NCI-H748 (cell line): ENCODE measurements at regions not wholly inside any gene's neighbourhood (a gene's known extent, or its start where the extent isn't known, plus 50 kb on each side); places are given as distances from the start of the nearest gene placed in this dataset.

Source experiments
- DNase-seq: peaks from one replicate; lab custom pipeline; 2025; ENCODE audit not compliant: unreplicated experiment; lab: John Stamatoyannopoulos, UW

- DNase-seq: no peak
Observed at GRCh38 chr7:112886208-112886607, 96.0 kb upstream of the TMEM168 start.

DNA sequence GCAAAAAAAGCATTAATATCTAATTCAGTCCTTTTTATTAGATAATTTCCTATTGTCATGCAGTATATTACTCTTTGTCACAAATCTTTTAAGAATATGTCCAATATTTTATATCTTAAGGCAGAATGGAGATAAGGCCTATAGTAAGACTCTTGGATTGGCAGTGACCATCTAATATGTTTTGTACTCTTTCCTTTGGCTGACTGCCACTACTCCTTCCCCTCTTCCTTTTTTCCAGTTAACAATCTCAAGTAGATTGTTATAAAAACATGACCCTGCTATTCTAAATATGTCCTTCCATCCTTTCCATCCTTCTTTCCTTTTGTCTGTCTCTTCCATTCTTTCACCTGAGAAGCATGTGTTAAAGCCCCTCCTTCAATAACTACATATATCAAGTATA is 92.8 kb upstream of the TMEM168 start:
- no peak for DNase-seq

DNA sequence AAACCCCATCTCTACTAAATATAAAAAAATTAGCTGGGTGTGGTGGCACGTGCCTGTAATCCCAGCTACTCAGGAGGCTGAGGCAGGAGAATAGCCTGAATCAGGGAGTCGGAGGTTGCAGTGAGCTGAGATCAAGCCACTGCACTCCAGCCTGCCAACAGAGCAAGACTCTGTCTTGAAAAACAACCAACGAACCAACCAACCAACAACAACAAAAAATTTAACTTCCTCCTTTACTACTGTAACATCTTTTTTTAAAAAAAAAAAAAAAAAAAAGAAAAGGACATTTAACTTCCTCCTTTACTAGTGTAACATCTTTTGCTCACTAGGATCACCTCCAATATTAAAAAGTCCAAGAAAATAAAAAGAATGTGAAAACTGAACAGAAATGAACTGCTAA is 92.3 kb upstream of the TMEM168 start:
- no peak for DNase-seq

DNA sequence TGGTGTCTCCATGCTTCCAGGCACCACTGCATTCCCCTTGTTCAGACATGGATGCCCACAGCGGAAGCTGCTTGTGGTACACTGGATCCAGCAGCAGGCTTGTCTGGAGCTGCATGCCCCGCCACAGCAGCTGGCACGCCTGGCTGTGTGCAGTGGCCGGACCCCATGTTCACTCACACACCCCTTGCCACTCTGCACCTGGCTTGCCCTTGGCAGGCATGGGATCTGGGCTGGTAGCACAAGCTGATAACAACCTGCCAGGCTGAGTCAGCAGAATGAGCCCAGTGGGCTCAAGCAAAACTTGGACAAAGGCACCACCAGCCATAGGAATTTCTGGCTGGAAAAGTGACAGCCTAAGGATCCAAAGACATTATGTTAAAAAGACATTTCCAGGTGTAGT is 91.8 kb upstream of the TMEM168 start:
- no peak for DNase-seq

DNA sequence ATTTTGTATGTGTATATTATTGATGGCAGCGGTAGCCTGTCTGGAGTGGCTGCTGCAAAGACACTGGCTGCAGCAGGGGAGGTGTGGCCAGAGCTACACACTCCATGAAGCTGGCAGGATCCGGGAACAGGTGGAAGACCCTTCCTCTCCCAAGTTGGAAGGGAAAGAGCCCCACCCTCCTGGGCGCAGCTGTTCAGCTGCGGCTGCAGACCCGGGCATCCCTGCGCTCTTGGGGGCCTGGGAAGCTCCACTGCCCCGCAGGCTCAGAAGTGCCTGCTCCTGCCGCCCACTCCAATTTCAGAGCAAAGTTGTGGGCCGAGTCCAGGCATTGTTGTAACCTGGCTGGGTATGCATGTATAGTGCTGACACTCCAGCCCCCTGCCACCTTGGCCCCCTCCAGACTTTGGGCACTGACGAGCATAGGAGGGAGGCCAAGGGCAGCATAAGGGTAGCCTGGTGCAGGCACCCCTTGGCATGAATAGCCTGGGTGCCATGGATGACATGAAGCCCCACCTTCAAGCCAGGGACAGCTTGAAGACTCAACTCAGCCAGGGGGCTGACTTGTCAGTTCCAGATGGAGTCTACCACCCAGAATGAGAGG is 90.7 kb upstream of the TMEM168 start:
- DNase-seq: no peak

DNA sequence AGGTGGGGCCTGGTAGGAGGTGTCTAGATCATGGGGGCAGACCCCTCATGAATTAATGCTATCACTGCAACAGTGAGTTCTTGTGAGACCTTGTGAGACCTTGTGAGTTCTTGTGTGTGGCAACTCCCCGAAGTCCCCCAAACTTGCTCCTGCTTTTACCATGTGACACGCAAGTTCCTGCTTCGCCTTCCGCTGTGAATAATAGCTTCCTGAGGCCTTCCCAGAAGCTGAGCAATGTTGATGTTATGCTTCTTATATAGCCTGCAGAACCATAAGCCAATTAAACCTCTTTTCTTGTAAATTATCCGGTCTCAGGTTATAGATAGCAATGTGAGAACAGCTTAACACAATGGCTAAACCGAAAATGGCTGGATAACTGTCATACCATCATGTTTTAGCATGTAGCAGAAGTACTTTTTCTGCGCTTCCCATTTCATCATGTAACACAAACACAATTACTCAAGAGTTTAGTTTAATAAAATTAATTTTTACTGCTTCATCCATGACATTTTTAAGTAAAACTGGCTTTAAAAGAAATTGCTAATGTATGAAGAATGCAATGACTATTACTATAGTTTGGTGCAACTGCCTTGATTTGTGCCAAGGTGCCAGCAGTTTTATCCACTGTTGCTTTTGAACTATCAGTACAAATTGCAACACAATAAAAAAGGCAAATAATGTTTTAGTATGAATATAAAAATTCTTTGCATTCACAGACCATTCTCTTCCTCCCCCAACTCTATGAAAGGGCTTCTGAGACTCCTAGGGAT is 87.7 kb upstream of the TMEM168 start:
- DNase-seq: no peak

GRCh38 chr7:112876877-112877276 is 86.7 kb upstream of the TMEM168 start:
- DNase-seq: no peak

DNA sequence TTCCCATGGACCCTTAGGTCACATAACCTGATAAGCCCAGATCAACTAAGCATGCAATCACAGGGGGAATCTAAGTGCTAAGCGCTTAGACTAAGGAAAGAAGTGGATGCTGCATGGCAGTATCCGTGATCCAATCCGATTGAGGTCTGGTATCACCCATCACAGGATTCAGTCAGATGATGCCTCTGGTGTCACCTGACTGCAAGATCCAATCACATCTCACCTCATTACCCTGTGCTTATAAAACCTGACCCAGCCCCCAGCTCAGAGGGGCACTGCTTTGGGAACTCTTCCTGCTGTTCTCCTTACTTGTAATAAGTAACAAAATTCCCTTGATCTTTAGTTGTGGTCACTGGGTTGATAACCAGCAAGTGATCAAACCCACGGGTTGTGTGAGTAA is 84.7 kb upstream of the TMEM168 start:
- no peak for DNase-seq

DNA sequence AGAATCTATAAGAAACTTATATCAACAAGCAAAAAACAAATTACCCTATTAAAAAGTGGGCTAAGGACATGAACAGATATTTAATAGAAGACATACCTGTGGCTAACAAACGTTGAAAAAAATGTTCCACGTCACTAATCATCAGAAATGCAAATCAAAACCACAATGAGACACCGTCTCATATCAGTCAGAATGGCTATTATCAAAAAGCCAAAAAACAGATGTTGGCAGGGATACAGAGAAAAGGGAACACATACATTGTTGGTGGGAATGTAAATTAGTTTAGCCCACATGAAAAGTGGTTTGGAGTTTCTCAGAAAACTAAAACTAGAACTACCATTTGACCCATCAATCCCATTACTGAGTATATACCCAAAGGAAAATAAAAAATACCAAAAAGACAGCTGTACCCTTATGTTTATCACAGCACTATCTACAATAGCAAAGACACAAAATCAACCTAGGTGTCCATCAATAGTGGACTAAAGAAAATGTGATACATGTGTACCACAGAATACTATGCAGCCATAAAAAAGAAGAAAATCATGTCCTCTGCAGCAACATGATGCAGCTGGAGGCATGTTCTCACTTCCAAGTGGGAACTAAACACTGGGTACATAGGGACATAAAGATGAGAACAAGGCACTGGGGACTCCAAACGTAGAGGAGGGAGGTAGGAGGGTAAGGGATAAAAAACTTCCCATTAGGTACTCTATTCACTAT is 83.8 kb upstream of the TMEM168 start:
- no peak for DNase-seq

DNA sequence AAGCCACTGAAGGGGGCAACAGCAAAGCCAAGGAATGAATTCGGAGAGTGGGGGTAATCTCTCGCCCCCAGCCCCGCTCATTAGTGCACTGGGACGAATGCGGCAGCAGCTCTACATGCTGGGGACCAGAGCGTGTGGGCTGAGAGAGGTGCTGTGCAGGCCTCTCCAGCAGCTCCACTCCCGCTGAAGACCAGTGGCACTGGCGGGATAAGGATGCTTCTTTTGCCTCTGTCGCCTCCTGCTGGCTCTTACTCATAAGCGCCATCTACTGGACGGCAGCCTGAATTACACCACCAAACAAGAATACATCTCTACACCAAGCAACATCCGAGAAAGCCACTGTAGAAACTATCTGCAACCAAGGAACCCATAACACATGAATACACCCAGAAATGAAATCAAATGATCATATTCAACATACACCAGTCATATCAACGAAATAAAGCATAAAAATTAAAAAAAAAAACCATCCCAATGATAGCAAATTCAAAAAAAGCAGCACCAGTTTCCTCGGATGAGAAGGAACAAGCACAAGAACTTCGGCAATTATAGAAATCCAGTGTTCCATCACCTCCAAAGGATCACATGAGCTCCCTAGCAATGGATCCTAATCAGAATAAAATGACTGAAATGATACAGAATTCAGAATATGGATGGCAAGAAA is 79.0 kb upstream of the TMEM168 start:
- DNase-seq: peak; percentile 55

GRCh38 chr7:112868609-112869008 is 78.4 kb upstream of the TMEM168 start:
- no peak for DNase-seq

DNA sequence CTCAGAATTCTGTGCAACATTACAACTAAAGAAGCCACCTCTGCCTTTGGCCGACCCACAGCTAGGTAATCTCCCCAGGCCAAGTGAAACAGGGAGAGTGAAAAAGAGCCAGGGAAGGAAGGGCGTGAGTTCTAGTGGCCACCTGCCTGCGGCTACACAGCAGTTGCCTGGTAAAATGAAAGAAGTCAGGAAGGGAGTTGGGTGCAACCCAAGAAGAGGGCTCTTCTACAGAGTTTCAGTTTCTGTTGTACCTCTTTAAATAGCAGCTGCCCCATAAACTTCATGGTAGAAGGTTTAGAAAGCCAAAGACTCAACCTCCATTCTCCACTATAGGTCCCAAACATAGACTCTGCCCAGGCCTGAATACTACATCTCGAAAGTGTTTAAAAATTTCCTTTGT is 76.2 kb upstream of the TMEM168 start:
- DNase-seq: no peak

DNA sequence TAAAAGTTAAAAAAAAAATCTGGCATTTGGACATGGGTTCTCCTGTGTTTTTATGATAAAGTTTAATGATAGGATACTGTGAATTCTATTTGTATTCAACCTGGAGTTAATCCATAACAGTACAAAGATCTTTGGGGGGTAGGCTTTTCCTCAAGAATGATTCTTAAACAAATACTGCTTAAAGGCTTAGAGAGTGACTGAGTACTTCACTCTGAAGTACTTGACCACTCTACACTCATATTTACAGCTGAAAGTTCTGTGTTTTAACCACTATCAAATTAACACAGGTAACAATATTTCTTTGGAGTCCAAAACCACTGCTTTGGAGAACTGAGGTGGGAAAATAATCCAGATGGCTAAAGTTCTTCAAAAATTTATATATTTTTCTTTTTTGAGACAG is 74.2 kb upstream of the TMEM168 start:
- no peak for DNase-seq

GRCh38 chr7:112858838-112859237 is 68.6 kb upstream of the TMEM168 start:
- DNase-seq: no peak

DNA sequence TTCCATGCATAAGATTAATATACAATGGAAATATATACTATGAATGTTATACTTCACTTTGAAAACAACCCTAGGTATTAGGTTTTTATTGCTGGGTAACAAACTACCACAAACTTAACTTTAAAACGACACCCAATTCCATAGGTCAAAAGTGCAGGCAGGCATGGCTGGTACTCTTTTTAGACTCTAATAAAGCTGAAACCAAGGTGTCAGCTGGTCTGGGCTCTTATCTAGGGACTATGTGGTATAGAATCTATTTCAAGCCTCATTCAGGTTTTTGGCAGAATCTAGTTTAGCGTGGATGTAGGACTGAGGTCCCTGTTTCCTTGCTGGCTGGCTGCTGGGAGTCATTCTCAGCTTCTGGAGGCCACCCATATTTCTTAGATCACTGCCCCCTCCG is 65.0 kb upstream of the TMEM168 start:
- no peak for DNase-seq

DNA sequence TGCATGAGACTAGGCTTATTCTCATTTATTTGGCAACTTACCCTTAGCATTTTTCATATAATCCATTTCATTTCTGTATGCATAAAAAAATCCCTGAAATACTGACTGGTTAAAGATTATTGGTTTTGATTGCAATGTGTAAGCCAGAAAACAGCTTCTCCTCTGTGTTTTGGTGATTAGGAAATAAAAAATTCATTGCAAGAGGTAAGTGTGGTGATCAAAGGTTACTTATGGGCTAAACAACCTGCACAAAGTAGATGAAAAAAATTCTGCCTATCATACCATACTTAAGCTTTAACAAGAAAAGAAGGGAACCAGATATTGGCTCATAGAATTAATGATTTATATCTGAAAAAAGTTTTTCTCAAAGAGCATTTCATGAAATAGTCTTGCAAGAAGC is 64.0 kb upstream of the TMEM168 start:
- DNase-seq: no peak

GRCh38 chr7:112853422-112853821 is 63.2 kb upstream of the TMEM168 start:
- DNase-seq: no peak

GRCh38 chr7:112843151-112843550 is 53.0 kb upstream of the TMEM168 start:
- no peak for DNase-seq
